ENCODE measurements at regions not wholly inside any gene's neighbourhood (a gene's known extent, or its start where the extent isn't known, plus 50 kb on each side); places are given as distances from the start of the nearest gene placed in this dataset.

- WGBS: 84% methylated on average over 7 of the region's 8 CpGs
These were observed 741.9 kb downstream of the RFPL4B start for GRCh38 chr6:113089056-113089455.

GRCh38 chr6:113092795-113093194, 745.7 kb downstream of the RFPL4B start:
- no peaks in the 10 kb centered on the region for H3K27me3 ChIP-seq (ENCODE audit: control insufficient read depth in 1 of 2, insufficient read depth in 1 of 2, low read length in 2 of 2)
- 92% methylated on average over 3 of the region's 3 CpGs for WGBS
- H2BK120ac ChIP-seq (ENCODE audit: low read depth, low read length): peak overlapping the region; percentile 37
- peak overlapping the region; percentile 76 for H2AK5ac ChIP-seq (ENCODE audit: low read length, severe bottlenecking)
- H4K91ac ChIP-seq (ENCODE audit: low read length): no peak overlapping the region
- H3K27ac ChIP-seq (ENCODE audit: low read length, poor library complexity, severe bottlenecking): peak overlapping the region; percentile 85
- no peaks in the 10 kb centered on the region for H3K79me1 ChIP-seq (replicated peaks; ENCODE audit: low read length, poor library complexity, severe bottlenecking)
- peak overlapping the region; percentile 4 to 77 for H3K4ac ChIP-seq (ENCODE audit: low read depth in 1 of 2, low read length in 2 of 2)
- peak overlapping the region; percentile 32 to 89 for H2BK12ac ChIP-seq (ENCODE audit: low read length in 2 of 2)
- DNase-seq: no peak
- H3K4me2 ChIP-seq (ENCODE audit: low read length, poor library complexity, severe bottlenecking): peak overlapping the region; percentile 7
- H3K18ac ChIP-seq (ENCODE audit: low read depth in 1 of 2, low read length in 2 of 2): peak overlapping the region; percentile 34 to 67
- no peak overlapping the region for H3K9ac ChIP-seq (ENCODE audit: low read length)
- no peak overlapping the region for H2AFZ ChIP-seq (ENCODE audit: low read depth, low read length)
- H2BK15ac ChIP-seq (ENCODE audit: low read depth, poor library complexity, severe bottlenecking): no peak overlapping the region
- peak overlapping the region; percentile 66 for H4K8ac ChIP-seq (ENCODE audit: low read length)
- no peak overlapping the region for H3K14ac ChIP-seq (ENCODE audit: low read length in 2 of 2)
- no peak overlapping the region for H3K4me3 ChIP-seq (ENCODE audit: insufficient read depth in 1 of 2, low read depth in 1 of 2, low read length in 2 of 2)
- peaks cover 2% of the 10 kb centered on the region for H3K4me1 ChIP-seq (ENCODE audit: control insufficient read depth, insufficient read depth, low read depth, low read length)
- H2BK5ac ChIP-seq (ENCODE audit: low read depth, low read length, poor library complexity, severe bottlenecking): no peak overlapping the region
- H3K36me3 ChIP-seq (ENCODE audit: control insufficient read depth in 1 of 2, insufficient read depth in 2 of 2, low read depth in 1 of 2, low read length in 2 of 2): no peaks in the 10 kb centered on the region
- no peak overlapping the region for H3K23ac ChIP-seq (ENCODE audit: low read length in 2 of 2)
- no peaks in the 10 kb centered on the region for H3K9me3 ChIP-seq (ENCODE audit: control insufficient read depth, low read length)

More at GRCh38 chr6:113089056-113089455, 741.9 kb downstream of the RFPL4B start:
- H3K9ac ChIP-seq (ENCODE audit: low read length): no peak overlapping the region
- H3K4ac ChIP-seq (ENCODE audit: low read depth in 1 of 2, low read length in 2 of 2): no peak overlapping the region
- no peaks in the 10 kb centered on the region for H3K79me1 ChIP-seq (replicated peaks; ENCODE audit: low read length, poor library complexity, severe bottlenecking)
- no peaks in the 10 kb centered on the region for H3K9me3 ChIP-seq (ENCODE audit: control insufficient read depth, low read length)
- no peak overlapping the region for H3K14ac ChIP-seq (ENCODE audit: low read length in 2 of 2)
- H3K27ac ChIP-seq (ENCODE audit: low read length, poor library complexity, severe bottlenecking): no peak overlapping the region
- H4K91ac ChIP-seq (ENCODE audit: low read length): no peak overlapping the region
- no peaks in the 10 kb centered on the region for H3K27me3 ChIP-seq (ENCODE audit: control insufficient read depth in 1 of 2, insufficient read depth in 1 of 2, low read length in 2 of 2)
- H2BK12ac ChIP-seq (ENCODE audit: low read length in 2 of 2): no peak overlapping the region
- H2BK120ac ChIP-seq (ENCODE audit: low read depth, low read length): no peak overlapping the region
- no peaks in the 10 kb centered on the region for H3K36me3 ChIP-seq (ENCODE audit: control insufficient read depth in 1 of 2, insufficient read depth in 2 of 2, low read depth in 1 of 2, low read length in 2 of 2)
- H3K18ac ChIP-seq (ENCODE audit: low read depth in 1 of 2, low read length in 2 of 2): no peak overlapping the region
- H2BK15ac ChIP-seq (ENCODE audit: low read depth, poor library complexity, severe bottlenecking): no peak overlapping the region
- no peak overlapping the region for H3K4me2 ChIP-seq (ENCODE audit: low read length, poor library complexity, severe bottlenecking)
- H3K23ac ChIP-seq (ENCODE audit: low read length in 2 of 2): no peak overlapping the region
- peaks cover 2% of the 10 kb centered on the region for H3K4me1 ChIP-seq (ENCODE audit: control insufficient read depth, insufficient read depth, low read depth, low read length)
- DNase-seq: no peak
- H2BK5ac ChIP-seq (ENCODE audit: low read depth, low read length, poor library complexity, severe bottlenecking): no peak overlapping the region
- H4K8ac ChIP-seq (ENCODE audit: low read length): no peak overlapping the region
- H3K4me3 ChIP-seq (ENCODE audit: insufficient read depth in 1 of 2, low read depth in 1 of 2, low read length in 2 of 2): no peak overlapping the region
- no peak overlapping the region for H2AK5ac ChIP-seq (ENCODE audit: low read length, severe bottlenecking)
- no peak overlapping the region for H2AFZ ChIP-seq (ENCODE audit: low read depth, low read length)

GRCh38 chr6:113094779-113095178, 747.6 kb downstream of the RFPL4B start:
- 0% methylated on average over 1 of the region's 3 CpGs for WGBS
- H2AK5ac ChIP-seq (ENCODE audit: low read length, severe bottlenecking): no peak overlapping the region
- H2BK15ac ChIP-seq (ENCODE audit: low read depth, poor library complexity, severe bottlenecking): no peak overlapping the region
- DNase-seq: peak; percentile 80
- H3K4me2 ChIP-seq (ENCODE audit: low read length, poor library complexity, severe bottlenecking): no peak overlapping the region
- no peak overlapping the region for H3K27ac ChIP-seq (ENCODE audit: low read length, poor library complexity, severe bottlenecking)
- no peak overlapping the region for H4K8ac ChIP-seq (ENCODE audit: low read length)
- no peak overlapping the region for H3K14ac ChIP-seq (ENCODE audit: low read length in 2 of 2)
- no peaks in the 10 kb centered on the region for H3K79me1 ChIP-seq (replicated peaks; ENCODE audit: low read length, poor library complexity, severe bottlenecking)
- no peak overlapping the region for H3K4ac ChIP-seq (ENCODE audit: low read depth in 1 of 2, low read length in 2 of 2)
- H3K23ac ChIP-seq (ENCODE audit: low read length in 2 of 2): no peak overlapping the region
- no peak overlapping the region for H3K18ac ChIP-seq (ENCODE audit: low read depth in 1 of 2, low read length in 2 of 2)
- H3K36me3 ChIP-seq (ENCODE audit: control insufficient read depth in 1 of 2, insufficient read depth in 2 of 2, low read depth in 1 of 2, low read length in 2 of 2): no peaks in the 10 kb centered on the region
- no peak overlapping the region for H4K91ac ChIP-seq (ENCODE audit: low read length)
- H3K4me3 ChIP-seq (ENCODE audit: insufficient read depth in 1 of 2, low read depth in 1 of 2, low read length in 2 of 2): no peak overlapping the region
- H2BK5ac ChIP-seq (ENCODE audit: low read depth, low read length, poor library complexity, severe bottlenecking): no peak overlapping the region
- no peaks in the 10 kb centered on the region for H3K27me3 ChIP-seq (ENCODE audit: control insufficient read depth in 1 of 2, insufficient read depth in 1 of 2, low read length in 2 of 2)
- no peak overlapping the region for H2AFZ ChIP-seq (ENCODE audit: low read depth, low read length)
- no peak overlapping the region for H2BK120ac ChIP-seq (ENCODE audit: low read depth, low read length)
- H3K9ac ChIP-seq (ENCODE audit: low read length): no peak overlapping the region
- H3K9me3 ChIP-seq (ENCODE audit: control insufficient read depth, low read length): no peaks in the 10 kb centered on the region
- H3K4me1 ChIP-seq (ENCODE audit: control insufficient read depth, insufficient read depth, low read depth, low read length): peaks cover 2% of the 10 kb centered on the region
- H2BK12ac ChIP-seq (ENCODE audit: low read length in 2 of 2): no peak overlapping the region

GRCh38 chr6:113095841-113096240, 748.7 kb downstream of the RFPL4B start:
- Histone ChIP-seq H4K91ac (ENCODE audit: low read length) (no peak overlapping the region), H3K14ac (ENCODE audit: low read length in 2 of 2) (no peak overlapping the region), H3K27me3 (ENCODE audit: control insufficient read depth in 1 of 2, insufficient read depth in 1 of 2, low read length in 2 of 2) (no peaks in the 10 kb centered on the region), H3K36me3 (ENCODE audit: control insufficient read depth in 1 of 2, insufficient read depth in 2 of 2, low read depth in 1 of 2, low read length in 2 of 2) (no peaks in the 10 kb centered on the region), H3K9ac (ENCODE audit: low read length) (no peak overlapping the region), H3K4me2 (ENCODE audit: low read length, poor library complexity, severe bottlenecking) (no peak overlapping the region), H3K4me1 (ENCODE audit: control insufficient read depth, insufficient read depth, low read depth, low read length) (peaks cover 2% of the 10 kb centered on the region), H3K4ac (ENCODE audit: low read depth in 1 of 2, low read length in 2 of 2) (no peak overlapping the region), H3K9me3 (ENCODE audit: control insufficient read depth, low read length) (no peaks in the 10 kb centered on the region), H2BK12ac (ENCODE audit: low read length in 2 of 2) (no peak overlapping the region), H2BK120ac (ENCODE audit: low read depth, low read length) (no peak overlapping the region), H3K18ac (ENCODE audit: low read depth in 1 of 2, low read length in 2 of 2) (no peak overlapping the region), H3K23ac (ENCODE audit: low read length in 2 of 2) (no peak overlapping the region), H2AK5ac (ENCODE audit: low read length, severe bottlenecking) (no peak overlapping the region), H2BK5ac (ENCODE audit: low read depth, low read length, poor library complexity, severe bottlenecking) (no peak overlapping the region), H2BK15ac (ENCODE audit: low read depth, poor library complexity, severe bottlenecking) (no peak overlapping the region), H3K27ac (ENCODE audit: low read length, poor library complexity, severe bottlenecking) (no peak overlapping the region), H3K4me3 (ENCODE audit: insufficient read depth in 1 of 2, low read depth in 1 of 2, low read length in 2 of 2) (no peak overlapping the region), H2AFZ (ENCODE audit: low read depth, low read length) (no peak overlapping the region), H3K79me1 (replicated peaks; ENCODE audit: low read length, poor library complexity, severe bottlenecking) (no peaks in the 10 kb centered on the region), H4K8ac (ENCODE audit: low read length) (no peak overlapping the region)
- no CpG with 5 or more reads among the region's 2 CpGs for WGBS
- no peak for DNase-seq

Data from mesenchymal stem cell (in vitro differentiated cells and primary cell).